Activated T-cell treated with anti-CD3 and anti-CD28 coated beads, Interleukin-2, amount 50 U/mL, for 4 hours (primary cell): ENCODE measurements at regions not wholly inside any gene's neighbourhood (a gene's known extent, or its start where the extent isn't known, plus 50 kb on each side); places are given as distances from the start of the nearest gene placed in this dataset.

Experiments
- ATAC-seq, 2 donors: fragments of 200-7000 bp; cut with Tn5 transposase; one replicate each; pipeline ENCODE4 v1.10.0; 2021
- DNase-seq: peaks from one replicate; pipeline ENCODE4 v3.0.0-alpha.2; 2020
- H3K27me3 Mint-ChIP-seq: one replicate; pipeline ENCODE4 v1.8.0; 2021; ENCODE audit warnings: low read depth, mixed read lengths
- H3K36me3 Mint-ChIP-seq: one replicate; pipeline ENCODE4 v1.8.0; 2022; ENCODE audit warnings: mixed read lengths; ENCODE audit not compliant: insufficient read depth
- H3K4me1 Mint-ChIP-seq: one replicate; pipeline ENCODE4 v1.8.0; 2021; ENCODE audit warnings: low read depth, mixed read lengths
- H3K4me3 Mint-ChIP-seq: one replicate; pipeline ENCODE4 v1.8.0; 2021; ENCODE audit warnings: mild to moderate bottlenecking, moderate library complexity, mixed read lengths
- H3K9me3 Mint-ChIP-seq: one replicate; pipeline ENCODE4 v1.8.0; 2021; ENCODE audit warnings: mixed read lengths

DNA sequence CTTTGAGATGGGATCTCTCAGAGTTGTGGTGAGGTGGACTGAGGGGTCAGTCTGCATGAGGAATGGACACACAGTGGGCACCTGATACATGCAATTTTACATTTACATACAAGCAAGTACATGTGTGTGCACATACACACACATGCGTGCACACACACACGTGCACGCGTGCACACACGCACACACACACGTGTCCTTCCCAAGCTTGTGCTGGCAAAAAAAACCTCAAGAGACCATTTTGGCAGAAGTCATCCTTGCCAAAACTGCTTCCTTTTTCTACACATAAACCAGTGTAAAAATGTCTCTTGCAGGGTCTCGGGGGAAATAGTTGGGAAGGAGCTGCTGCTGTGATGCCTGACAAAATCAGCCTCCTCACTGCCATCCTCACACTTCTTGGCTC lies 279.5 kb upstream of the POU3F3 start:
- H3K27me3 Mint-ChIP-seq, result no peaks in the 10 kb centered on the region

DNA sequence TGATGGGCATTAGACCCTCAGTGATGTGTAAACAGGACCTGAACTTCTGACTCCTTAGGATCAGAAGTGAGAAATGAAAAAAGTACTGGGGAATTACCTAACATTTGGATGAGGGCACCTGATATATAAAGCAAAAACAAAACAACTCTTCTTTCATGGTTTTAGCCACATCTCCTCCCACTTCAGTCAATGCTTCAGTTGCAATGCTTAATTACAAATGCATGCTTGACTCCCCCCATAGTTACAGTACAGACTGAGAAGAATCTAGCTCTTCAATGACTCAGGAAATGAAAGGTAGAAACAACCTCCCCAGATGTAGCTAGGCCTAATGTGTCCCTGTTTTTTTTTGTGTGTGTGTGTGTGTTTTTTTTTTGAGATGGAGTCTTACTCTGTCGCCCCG lies 276.8 kb upstream of the POU3F3 start:
- no peaks in the 10 kb centered on the region for H3K4me1 Mint-ChIP-seq
- DNase-seq (no peak), ATAC-seq (no peak)
- no peaks in the 10 kb centered on the region for H3K27me3 Mint-ChIP-seq
- no peak overlapping the region for H3K4me3 Mint-ChIP-seq
- peaks cover 3% of the 10 kb centered on the region for H3K9me3 Mint-ChIP-seq
- H3K36me3 Mint-ChIP-seq, result no peaks in the 10 kb centered on the region

More for the DNA sequence above, 279.5 kb upstream of the POU3F3 start:
- ATAC-seq, result no peak
- Mint-ChIP-seq H3K36me3 (no peaks in the 10 kb centered on the region), H3K4me1 (no peaks in the 10 kb centered on the region), H3K9me3 (peaks cover 3% of the 10 kb centered on the region), H3K4me3 (no peak overlapping the region)
- DNase-seq, result no peak

DNA sequence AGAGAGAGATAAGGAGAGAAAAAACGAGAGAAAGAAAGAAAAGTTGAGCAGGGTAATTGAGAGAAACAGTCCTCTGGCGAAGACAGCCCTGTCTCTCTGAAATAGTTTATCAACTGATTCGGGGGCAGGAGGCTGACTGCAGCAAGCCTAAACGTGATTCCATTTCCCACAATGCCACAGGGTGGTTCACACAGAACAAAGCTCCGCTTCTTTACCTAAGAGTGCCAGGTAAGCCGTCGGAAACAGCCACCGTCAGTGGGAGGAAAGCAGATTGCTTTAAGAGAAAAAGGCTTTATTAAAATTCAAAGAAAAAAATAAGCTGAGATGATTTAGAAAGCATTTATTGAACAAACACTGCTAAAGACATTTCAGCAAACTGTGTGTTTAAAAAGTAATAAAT lies 271.4 kb upstream of the POU3F3 start:
- Mint-ChIP-seq H3K4me1 (no peaks in the 10 kb centered on the region), H3K27me3 (no peaks in the 10 kb centered on the region), H3K4me3 (no peak overlapping the region), H3K36me3 (no peaks in the 10 kb centered on the region), H3K9me3 (no peaks in the 10 kb centered on the region)
- no peak for ATAC-seq
- DNase-seq, result no peak

DNA sequence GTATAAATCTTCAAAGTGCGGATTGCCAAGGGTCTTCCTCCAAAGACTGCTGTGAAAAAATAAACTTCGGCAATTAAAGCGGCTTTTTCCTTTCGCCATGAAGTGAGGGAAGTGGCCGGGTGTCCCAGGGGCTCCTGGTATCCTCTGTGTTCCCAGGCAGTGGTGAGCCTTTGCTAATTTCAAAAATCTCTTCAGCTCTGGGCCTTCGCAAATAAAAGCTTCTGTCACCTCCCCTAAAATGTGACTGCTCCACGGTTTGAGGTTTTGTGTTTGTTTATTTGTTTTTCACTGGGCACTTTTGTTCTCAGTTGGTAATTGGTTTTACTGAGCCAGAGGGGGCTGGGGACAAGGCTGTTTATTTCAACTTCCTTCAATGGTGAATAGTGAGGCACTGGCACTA lies 270.1 kb upstream of the POU3F3 start:
- DNase-seq, result no peak
- no peak overlapping the region for H3K4me3 Mint-ChIP-seq
- ATAC-seq, result no peak
- no peaks in the 10 kb centered on the region for H3K9me3 Mint-ChIP-seq
- no peaks in the 10 kb centered on the region for H3K4me1 Mint-ChIP-seq
- no peaks in the 10 kb centered on the region for H3K36me3 Mint-ChIP-seq
- H3K27me3 Mint-ChIP-seq, result no peaks in the 10 kb centered on the region

DNA sequence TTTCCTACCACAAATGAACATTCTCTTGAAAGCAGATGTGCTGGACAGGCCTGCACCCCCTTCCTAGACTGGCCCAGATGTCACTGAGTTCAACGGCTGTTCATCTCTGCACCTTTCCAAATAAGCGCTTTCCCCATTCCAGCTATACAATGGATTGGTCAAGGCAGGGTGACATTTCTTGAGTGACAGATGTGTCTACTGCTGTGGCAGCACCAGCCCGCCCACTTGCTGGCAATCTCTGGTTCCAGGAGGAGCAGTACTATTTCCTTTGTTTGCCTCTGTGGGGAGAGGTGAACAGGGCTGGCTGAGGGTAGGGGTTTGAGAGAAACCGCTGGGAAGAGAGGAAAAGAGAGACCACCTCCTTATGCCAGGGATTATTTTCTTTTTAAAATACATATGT lies 269.5 kb upstream of the POU3F3 start:
- no peak overlapping the region for H3K4me3 Mint-ChIP-seq
- DNase-seq, result no peak
- H3K36me3 Mint-ChIP-seq, result no peaks in the 10 kb centered on the region
- no peaks in the 10 kb centered on the region for H3K9me3 Mint-ChIP-seq
- no peaks in the 10 kb centered on the region for H3K27me3 Mint-ChIP-seq
- ATAC-seq, result no peak
- no peaks in the 10 kb centered on the region for H3K4me1 Mint-ChIP-seq

DNA sequence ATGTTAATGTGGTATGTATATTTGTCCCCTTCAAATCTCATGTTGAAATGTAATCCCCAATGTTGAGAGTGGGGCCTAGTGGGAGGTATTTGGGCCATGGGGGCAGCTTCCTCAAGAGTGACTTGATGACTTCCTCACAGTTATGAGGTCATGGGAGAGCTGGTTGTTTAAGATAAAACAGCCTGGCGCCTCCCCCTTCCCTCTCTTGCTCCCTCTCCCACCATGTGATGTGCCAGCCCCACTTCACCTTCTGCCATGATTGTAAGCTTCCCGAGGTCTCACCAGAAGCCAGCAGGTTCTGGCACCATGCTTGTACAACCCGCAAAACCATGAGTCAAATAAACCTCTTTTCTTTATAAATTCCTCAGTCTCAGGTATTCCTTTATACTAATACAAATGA lies 258.3 kb upstream of the POU3F3 start:
- Mint-ChIP-seq H3K4me1 (no peaks in the 10 kb centered on the region), H3K27me3 (no peaks in the 10 kb centered on the region), H3K4me3 (no peak overlapping the region), H3K36me3 (no peaks in the 10 kb centered on the region), H3K9me3 (peaks cover 11% of the 10 kb centered on the region)
- DNase-seq, result no peak
- ATAC-seq, result no peak

DNA sequence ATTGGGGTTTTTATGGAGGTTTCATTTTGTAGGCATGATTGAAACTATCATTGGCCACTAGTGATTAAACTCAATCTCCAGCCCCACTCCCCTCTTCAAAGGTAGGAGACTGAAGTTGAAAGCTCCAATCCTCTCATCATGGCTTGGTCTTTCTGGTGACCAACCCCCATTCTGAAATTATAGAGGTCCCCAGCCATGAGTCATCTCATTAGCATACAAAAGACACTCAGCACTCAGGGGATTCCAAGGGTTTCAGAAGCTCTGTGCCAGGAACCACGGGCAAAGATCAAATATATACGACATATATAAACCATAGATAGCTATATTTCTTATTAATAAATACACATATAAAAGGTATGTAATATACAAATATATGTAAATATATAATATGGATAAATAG lies 256.0 kb upstream of the POU3F3 start:
- peaks cover 6% of the 10 kb centered on the region for H3K9me3 Mint-ChIP-seq
- no peaks in the 10 kb centered on the region for H3K27me3 Mint-ChIP-seq
- no peaks in the 10 kb centered on the region for H3K36me3 Mint-ChIP-seq
- DNase-seq (no peak), ATAC-seq (no peak)
- no peaks in the 10 kb centered on the region for H3K4me1 Mint-ChIP-seq
- no peak overlapping the region for H3K4me3 Mint-ChIP-seq

DNA sequence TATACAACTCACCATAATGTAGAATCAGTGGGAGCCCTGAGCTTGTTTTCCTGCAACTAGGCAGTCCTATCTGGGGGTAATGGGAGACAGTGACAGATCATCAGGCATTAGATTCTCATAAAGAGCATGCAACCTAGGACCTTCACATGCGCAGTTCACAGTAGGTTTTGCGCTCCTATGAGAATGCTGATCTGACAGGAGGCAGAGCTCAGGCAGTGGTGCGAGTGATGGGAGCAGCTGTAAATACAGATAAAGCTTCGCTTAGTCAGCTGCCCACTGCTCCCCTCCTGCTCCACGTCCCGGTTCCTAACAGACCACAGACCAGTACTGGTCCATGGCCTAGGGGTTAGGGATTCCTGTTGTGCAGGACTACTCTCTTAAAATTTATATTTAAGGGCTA lies 255.3 kb upstream of the POU3F3 start:
- Mint-ChIP-seq H3K36me3 (no peaks in the 10 kb centered on the region), H3K4me3 (no peak overlapping the region), H3K27me3 (no peaks in the 10 kb centered on the region), H3K9me3 (peaks cover 6% of the 10 kb centered on the region), H3K4me1 (no peaks in the 10 kb centered on the region)
- DNase-seq (no peak), ATAC-seq (no peak)

DNA sequence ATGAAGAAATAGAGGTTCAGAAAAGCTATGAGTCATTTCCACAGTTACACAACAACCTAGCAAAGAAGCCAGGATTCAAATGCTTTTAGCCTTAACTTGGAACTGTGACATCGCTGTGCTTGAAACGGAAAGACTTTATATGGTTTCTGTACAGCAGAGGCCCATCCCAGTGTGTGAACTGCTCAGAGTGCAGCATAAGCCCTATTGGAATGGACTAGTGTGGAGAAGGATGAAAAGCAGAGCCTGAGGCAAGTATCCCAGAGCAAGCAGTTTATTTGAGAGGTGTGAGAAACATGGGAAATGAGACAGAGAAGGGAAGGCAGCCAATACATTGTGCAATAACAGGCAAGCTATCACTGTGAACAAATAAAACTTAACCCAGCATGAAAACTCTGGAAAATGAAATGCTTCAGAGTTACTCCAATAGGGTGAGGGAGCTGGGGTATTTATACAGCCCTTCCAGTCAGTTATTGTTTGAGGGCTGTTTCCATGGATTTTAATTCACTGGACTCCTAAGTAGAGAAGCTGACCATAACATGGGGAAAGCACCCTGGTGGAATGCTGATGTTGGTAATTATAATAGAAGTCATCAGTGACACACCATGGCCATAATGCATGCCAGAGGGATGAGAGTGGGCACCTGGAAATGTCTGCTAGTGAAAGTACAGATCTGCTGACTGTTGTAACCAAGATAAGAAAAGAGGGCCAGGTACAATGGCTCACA lies 254.0 kb upstream of the POU3F3 start:
- Mint-ChIP-seq H3K4me3 (no peak overlapping the region), H3K36me3 (no peaks in the 10 kb centered on the region), H3K27me3 (peaks cover 4% of the 10 kb centered on the region), H3K9me3 (peaks cover 10% of the 10 kb centered on the region), H3K4me1 (no peaks in the 10 kb centered on the region)
- ATAC-seq (no peak), DNase-seq (no peak)

DNA sequence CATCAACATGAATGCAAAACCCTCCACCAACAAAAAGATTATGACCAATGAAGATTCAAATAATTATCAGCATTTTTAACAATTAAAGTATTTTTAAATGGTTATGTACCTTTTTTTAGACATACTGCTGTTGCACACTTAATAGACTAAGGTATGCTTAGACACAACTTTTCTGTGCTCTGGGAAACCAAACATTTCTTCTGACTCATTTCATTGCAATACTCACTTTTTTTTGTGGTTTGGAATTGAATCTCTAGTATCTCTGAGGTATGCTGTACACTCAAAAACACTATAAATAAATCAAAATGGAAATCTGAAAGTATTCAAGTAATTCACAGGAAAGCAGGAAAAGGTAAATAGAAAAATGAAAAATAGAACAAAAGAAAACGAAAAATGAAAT lies 247.9 kb upstream of the POU3F3 start:
- Mint-ChIP-seq H3K4me3 (no peak overlapping the region), H3K27me3 (peaks cover 4% of the 10 kb centered on the region), H3K9me3 (peaks cover 13% of the 10 kb centered on the region), H3K36me3 (no peaks in the 10 kb centered on the region), H3K4me1 (no peaks in the 10 kb centered on the region)
- DNase-seq, result no peak
- ATAC-seq, result no peak

DNA sequence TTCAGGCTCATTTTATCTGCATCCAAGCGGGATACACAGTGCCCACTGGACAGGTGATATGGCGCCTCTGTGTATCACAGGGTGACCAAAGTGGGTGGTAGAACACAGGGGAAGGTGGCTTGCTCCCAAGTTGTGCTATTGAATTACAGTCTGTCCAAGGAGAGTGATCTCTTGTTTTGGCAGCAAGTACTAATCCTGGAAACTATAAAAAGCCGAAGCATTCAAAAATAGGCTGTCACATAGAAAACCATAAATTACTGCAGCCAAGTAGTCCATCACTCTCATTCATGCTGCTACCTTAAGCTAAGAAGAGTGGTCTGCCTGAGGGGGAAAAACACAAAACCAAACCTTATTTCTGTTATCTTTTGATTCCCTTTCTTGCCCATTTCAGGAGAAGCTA lies 237.1 kb upstream of the POU3F3 start:
- H3K9me3 Mint-ChIP-seq, result peaks cover 4% of the 10 kb centered on the region
- H3K4me1 Mint-ChIP-seq, result no peaks in the 10 kb centered on the region
- no peaks in the 10 kb centered on the region for H3K36me3 Mint-ChIP-seq
- no peak overlapping the region for H3K4me3 Mint-ChIP-seq
- no peak for ATAC-seq
- no peak for DNase-seq
- no peaks in the 10 kb centered on the region for H3K27me3 Mint-ChIP-seq

DNA sequence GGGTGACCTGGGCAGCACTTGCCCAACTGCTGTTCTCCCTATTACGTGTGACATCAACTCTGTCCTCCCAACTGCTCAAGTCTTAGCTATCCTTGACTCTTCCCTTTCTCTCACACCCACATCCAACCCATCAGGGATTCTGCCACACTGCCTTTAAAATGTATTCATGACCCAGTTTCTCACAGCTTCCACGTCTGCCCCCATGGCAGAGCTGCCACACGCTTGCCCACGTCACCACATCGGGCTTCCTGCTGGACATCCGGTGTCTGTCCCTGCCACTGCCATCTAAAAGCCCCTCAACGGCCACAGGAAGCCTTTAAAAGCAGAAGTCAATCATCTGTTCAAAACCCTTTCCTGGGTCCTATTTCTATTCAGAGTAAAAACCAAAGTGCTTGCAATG lies 233.1 kb upstream of the POU3F3 start:
- H3K9me3 Mint-ChIP-seq, result peaks cover 9% of the 10 kb centered on the region
- no peaks in the 10 kb centered on the region for H3K36me3 Mint-ChIP-seq
- H3K4me1 Mint-ChIP-seq, result no peaks in the 10 kb centered on the region
- DNase-seq (no peak), ATAC-seq (no peak)
- no peaks in the 10 kb centered on the region for H3K27me3 Mint-ChIP-seq
- no peak overlapping the region for H3K4me3 Mint-ChIP-seq

DNA sequence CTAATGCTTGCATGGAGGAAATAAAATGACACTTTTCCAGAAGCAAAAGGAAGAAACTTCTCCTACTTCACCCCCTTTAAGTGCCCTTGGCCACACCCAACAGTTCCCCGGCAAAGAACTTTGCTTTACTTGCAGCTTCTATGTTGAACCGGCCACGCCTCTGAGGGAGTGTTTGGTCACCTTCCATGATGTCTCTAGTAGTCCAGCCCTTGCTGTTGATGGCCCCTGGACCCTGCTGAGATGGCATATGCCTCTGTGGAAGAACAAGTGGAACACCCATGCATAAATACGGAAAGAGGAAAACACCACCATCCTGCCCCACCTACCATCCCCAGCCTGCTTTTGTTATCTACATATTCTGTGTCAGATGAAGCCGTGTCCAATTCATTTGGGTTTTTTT lies 218.3 kb upstream of the POU3F3 start:
- no peaks in the 10 kb centered on the region for H3K36me3 Mint-ChIP-seq
- ATAC-seq (no peak), DNase-seq (no peak)
- no peaks in the 10 kb centered on the region for H3K9me3 Mint-ChIP-seq
- no peaks in the 10 kb centered on the region for H3K4me1 Mint-ChIP-seq
- H3K4me3 Mint-ChIP-seq, result no peak overlapping the region
- H3K27me3 Mint-ChIP-seq, result no peaks in the 10 kb centered on the region

DNA sequence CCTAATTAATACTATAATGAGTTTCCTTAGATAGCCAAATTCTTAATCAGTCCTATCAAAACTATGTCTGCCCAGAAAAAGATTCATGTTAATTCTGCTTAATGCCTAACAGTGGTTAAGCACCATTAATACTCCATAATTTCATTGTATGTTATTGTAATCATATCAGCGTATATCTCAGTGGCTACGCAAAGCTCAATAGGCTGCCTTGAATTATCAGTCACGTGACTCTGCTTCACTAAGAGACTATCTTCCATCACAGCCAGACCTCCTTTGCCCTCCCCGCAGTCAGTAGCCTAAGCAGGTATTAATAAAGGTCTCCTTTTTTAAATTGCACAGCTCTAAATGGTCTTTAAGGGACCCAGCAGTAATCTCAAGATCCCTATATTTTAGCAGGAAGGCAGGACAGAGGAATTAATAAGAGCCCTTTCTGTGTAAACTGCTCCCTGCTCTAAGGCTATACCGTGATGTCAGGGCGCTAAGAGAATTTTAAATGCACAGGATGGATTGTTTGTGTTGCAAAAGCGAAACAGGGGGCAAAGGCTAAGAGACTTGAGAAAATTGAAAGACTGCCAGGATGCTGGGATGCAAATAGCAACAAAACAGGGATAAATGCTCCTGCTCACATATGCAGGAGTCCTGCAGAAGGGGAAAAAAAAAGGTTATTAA lies 215.6 kb upstream of the POU3F3 start:
- ATAC-seq, result no peak

DNA sequence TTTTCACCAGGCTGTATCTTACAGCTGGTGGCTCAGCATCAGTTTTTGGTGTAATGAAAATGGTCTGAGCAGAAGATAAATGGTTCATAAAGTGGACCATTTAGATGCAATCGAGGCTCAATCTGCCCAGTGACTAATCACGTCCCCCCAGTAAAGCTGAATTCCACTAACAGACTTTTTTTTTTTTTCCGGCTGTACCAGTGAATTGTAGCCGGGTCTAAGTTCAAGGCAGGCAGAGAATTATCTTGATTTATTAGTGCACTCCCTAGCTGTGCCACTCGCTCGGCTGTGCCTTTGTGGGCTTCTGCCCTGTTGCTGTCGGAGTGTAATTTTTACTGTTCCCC lies 215.1 kb upstream of the POU3F3 start:
- DNase-seq, result no peak
- no peak for ATAC-seq
- Mint-ChIP-seq H3K9me3 (no peaks in the 10 kb centered on the region), H3K27me3 (no peaks in the 10 kb centered on the region), H3K4me1 (no peaks in the 10 kb centered on the region), H3K4me3 (no peak overlapping the region), H3K36me3 (no peaks in the 10 kb centered on the region)

More for the DNA sequence above, 215.6 kb upstream of the POU3F3 start:
- H3K9me3 Mint-ChIP-seq, result no peaks in the 10 kb centered on the region
- no peak for DNase-seq
- H3K36me3 Mint-ChIP-seq, result no peaks in the 10 kb centered on the region
- no peaks in the 10 kb centered on the region for H3K27me3 Mint-ChIP-seq
- no peaks in the 10 kb centered on the region for H3K4me1 Mint-ChIP-seq
- H3K4me3 Mint-ChIP-seq, result no peak overlapping the region
